ENCODE measurements at regions not wholly inside any gene's neighbourhood (a gene's known extent, or its start where the extent isn't known, plus 50 kb on each side); places are given as distances from the start of the nearest gene placed in this dataset.

DNA sequence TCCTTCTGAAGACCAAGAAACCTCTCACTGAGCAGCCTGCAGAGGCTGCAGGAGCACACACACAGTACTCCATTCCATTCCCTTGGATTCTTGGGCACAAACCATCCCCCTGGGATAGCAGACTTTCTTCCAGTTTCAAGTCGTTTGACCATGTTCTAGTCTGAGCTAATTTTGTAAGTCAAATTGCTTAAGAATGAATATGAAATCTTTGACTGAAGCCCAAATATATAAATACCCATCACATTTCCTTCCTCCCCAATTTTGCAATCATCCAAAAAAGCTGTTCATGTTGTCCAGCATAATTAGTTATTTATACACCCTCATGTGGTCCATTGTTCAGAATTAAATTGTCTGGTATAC is 231.2 kb upstream of the TPRG1 start:
- DNase-seq (ENCODE audit: low read depth): no peak

DNA sequence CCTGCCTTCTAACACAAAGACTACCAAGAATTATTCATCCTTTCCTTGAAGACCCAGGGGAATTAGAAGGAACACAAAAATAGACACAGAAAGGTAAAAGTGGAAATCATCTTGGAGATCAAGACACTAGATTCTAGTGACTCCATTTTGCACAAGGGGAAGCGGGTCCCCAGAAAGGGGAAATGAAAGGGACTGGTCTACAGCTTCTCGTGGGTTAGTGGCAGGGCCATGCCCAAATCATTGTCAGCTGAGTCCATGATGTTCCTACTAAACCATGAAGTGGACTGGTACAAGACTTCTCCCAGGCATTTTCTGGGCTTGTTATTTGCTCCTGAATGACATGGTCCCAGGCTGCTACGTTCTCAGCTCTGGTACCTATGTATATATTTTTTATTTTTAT is 230.7 kb upstream of the TPRG1 start:
- no peak for DNase-seq (ENCODE audit: low read depth)

DNA sequence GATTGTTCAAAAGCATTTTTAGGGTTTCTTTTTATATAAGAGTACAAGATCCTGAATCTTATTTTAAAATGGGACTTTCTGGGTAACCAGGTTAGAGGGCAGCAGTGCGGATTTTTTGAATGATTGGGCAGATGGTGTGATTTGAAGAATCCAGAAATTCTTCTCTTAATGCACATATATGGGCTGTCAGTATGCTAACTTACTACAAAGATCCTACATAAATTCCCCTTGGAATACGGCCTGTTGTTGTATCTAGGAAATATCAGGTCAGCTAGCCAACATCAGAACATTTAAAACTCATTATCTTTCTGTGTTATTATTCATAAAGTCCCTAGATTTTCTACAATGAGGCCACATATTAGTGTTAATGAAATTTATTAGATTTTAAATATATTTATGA is 229.6 kb upstream of the TPRG1 start:
- no peak for DNase-seq (ENCODE audit: low read depth)

DNA sequence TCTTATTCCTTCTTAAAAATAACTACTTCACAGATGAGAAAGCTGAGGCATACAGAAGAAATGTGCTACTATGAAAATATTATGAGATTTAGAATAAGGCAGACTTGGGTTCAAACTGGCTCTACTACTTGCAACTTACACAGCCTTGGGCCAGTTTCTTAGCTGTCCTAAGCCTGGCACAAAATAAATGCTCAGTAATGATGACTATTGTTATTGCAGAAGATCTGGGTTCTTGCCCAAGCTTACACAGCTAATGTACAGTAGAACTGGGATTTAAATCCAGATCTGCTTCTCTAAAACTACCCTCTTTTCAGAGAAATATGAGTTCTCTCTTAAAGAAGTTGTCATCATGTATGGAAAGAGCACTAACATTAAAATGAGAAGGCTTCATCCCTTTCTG is 228.2 kb upstream of the TPRG1 start:
- no peak for DNase-seq (ENCODE audit: low read depth)

DNA sequence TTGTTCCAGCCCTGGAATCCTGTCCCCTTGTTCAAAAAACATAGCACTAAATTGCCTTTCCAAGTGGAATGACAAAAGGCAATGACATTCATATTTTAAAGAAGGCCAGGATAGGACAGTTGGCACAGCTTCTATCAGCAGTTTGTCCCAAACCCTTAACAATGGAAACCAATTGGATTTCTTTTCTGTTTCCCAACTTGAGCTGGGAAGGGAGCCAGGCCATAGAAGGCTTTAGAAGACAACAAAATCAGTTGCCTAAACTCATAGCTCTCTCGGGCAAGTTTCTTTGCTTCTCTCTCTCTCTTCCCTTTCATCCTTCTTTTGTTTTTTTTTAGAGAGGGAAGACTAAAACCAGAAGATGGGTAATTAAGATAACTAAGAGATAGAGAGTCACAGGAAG is 227.7 kb upstream of the TPRG1 start:
- no peak for DNase-seq (ENCODE audit: low read depth)

DNA sequence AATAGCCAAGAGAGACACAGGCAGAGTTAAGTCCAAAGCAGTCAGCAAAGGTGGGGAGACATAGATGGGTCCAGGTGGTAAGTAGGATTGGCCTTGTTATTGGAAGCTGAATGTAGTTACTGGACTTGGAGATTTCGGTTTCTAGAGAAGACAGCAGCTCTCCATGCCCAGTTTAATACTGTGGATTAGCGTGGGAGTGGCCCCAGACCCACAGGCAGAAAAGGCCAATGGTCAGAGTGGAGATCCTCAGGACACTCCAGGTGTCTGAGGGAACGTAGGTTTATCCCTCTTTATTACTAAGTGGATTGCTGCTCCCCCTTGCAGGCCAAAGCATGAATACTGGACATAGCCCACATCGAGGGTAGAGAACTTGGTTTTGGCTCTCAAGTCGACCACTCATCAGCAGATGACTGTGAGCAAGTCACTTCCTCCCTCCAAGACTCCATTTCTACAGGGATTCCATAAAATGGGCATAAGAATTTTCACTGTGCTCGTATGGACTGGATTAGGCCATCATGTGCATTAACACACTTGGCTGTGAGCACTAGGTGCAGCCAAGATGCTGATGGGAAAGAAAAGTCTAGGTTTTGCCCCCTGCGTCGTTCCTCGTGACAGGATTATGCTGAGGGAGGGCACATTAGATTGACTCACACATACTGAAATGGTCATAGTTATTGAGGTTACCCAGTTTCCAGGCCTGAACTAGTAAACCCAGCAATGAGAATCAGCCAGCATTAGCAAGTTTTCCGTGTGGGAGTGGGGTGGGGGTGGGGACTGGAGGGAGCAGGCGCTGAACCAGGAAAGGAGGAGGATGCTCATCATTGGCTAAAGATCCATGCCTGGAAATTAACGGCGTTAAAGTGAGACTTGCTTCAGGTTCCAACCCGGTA is 225.2 kb upstream of the TPRG1 start:
- no peak for DNase-seq (ENCODE audit: low read depth)

DNA sequence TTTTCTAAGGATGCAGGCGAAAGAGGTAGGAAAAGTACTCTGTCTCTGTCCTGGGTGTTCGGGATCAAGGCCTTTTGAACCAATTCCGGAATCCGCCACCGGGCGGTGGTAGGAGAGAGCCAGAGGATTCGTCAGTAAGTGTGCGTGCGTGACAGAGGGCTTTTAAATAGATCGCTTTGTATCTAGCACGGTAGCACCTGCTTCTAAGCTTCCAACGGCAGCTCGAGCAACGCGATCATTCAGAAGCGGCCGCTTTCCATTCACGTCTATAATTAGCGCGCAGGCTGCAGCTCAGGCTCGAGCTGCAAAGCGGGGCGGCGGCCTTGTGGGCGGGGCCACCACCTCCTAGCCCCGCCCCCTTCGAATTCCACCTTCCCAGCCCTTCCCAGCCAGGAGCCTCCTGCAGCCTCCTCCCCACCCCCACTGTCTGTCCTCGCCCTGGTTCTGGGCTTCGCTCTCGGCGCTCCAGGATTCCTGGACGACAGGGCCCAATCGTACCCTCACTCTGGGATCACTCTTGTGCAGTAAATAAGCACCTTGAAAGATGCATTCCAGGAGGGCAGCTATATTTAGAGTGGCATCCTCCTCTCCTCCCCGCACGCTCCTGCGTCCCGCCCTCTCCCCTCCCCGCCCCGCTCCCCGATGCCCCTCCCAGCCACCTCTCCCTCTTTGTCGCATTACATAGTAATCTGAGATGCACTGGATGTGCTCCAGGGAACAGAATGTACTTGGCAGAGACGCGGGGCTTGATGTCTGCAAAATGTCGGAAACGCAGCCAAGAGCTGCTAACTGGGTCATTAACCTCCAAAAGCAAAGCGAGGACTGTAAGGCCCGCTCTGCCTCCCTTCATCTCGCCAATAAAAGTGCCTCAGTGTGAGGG is 224.1 kb upstream of the TPRG1 start:
- peak; percentile 99 for DNase-seq (ENCODE audit: low read depth)

DNA sequence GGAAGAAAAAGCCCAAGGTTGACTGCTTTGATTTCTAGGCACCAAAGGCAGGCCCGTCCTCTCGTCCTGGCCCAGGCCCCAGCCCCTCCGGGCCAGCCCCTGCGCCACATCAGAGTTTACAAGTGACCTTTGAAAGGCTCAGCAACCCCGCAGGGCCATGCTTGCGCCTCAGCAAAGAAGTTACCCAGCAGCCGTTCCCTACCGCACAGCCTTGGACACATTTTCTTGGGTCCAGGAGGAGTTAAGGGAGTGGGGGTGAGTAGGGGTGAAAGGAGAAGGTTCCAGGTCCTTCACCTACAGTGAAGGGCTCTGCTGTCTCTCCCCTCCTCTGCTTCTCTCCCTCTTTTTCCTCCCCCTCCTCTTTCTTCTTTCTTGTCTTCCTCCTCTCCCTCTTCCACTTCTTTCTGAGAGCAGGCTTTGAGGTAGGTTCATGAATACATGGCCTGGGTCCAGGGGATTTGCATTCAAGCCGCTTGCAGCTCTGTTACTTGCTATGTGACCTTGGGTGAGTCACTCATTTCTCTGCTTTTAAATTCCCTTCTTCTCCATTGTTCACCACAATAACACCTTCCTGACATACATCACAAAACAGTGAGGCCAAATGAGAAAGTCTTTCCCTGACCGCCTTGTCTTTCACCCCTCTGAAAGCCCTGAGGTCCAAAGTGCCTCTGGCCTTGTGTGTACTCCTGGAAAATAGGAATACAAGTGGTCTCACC is 223.3 kb upstream of the TPRG1 start:
- DNase-seq (ENCODE audit: low read depth): peak; percentile 61

DNA sequence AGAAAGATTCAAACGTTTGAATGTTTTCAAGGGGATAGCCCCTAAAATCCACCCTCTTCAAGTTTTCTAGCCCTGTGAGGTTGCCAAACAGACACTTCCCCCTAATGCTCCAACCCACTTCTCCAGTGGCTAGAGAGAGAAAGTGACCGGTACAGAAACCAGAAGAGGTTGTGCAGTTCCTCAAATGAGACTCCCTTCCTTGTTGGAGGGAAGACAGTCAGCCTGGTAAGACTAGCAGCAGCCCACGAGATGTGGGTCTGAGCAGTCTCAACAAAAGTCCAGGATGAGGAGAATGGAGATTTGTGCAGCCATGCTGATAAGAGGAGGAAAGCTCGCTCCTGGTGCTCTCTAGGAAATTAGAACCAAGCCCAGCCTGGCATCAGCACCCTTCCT is 222.8 kb upstream of the TPRG1 start:
- DNase-seq (ENCODE audit: low read depth): no peak

DNA sequence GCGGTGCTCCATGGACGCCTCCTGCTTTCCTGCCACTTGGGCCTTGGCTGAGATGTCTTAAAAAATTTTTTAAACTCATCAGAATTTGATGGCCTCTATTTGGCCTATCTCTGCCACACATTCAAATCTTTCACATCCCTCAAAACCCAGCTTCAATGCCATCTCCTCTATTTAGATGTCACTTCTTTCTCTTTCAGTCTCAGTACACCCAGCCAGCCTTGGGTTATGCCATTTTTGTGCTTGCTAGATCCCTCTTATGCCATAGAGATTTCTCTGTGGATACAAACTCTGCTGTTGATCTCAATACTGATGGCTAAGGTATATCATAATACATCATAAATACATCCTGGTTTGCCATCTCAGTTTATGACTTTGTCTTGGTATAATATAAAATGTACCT is 222.3 kb upstream of the TPRG1 start:
- DNase-seq (ENCODE audit: low read depth): no peak

DNA sequence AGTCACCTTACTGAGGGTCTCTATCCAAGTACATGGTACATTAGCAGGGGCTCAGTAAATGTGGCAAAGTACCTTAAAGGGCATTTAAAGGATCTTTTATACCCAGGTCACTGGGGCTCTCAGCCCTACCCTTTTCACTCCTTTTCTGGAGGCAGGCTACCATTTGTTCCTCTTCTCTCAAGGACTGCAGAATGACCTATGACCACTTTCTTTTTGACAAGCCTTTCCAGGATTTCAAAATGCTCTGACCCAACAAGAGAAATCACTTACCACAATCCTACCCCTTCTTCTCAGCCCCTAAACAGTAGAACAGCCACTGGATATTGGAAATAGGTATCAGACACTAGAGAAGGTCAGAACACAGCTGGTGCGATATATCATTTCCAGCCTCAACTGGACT is 221.8 kb upstream of the TPRG1 start:
- DNase-seq (ENCODE audit: low read depth): no peak

DNA sequence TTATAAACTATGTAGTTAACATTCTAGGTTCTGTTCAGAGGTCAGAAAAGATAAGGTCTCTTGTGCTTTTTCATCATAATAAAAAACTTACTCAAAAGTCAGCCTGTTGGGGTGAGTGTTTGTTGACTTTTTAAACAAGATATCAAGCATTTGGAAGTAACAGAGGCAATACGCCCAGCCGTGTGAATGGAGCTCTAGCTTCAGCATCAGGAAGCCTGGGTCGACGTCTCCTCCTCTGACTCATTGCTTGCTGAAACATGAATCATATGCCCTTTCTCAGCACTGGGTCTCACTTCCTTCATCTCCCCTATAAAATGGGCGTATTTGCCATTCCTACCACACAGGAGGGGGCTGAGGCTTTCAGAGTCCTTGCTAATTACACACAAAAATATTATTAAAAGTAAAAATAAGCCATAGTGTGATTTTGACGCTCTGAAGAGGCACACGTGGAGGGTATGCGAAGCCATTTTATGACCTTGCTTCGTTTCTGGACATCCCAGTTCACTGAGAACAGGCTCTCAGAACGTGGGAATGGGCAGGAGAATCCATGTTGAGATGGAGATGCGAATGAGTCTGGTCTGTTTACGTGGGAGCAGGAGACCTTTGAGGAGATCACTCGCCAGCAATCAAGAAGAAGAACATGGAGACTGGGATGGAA is 220.8 kb upstream of the TPRG1 start:
- DNase-seq (ENCODE audit: low read depth): peak; percentile 79

DNA sequence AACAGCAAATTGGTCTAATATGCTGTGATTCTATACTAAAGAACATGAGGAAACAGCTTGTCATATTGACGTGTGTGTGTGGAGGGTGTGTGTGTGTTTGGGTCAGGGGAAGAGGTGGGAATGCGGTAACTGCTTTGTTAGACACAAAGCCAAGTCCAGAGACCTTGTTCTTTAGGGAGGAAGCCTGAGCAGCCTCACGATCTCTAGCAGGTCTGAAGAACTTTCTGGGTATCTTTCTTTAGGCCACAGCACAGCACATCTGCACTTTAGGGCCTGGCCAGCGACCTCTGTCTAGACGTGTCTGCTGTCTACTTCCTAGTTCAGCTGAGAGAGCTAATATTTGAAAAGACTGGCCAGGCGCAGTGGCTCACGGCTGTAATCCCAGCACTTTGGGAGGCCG is 220.0 kb upstream of the TPRG1 start:
- DNase-seq (ENCODE audit: low read depth): no peak

DNA sequence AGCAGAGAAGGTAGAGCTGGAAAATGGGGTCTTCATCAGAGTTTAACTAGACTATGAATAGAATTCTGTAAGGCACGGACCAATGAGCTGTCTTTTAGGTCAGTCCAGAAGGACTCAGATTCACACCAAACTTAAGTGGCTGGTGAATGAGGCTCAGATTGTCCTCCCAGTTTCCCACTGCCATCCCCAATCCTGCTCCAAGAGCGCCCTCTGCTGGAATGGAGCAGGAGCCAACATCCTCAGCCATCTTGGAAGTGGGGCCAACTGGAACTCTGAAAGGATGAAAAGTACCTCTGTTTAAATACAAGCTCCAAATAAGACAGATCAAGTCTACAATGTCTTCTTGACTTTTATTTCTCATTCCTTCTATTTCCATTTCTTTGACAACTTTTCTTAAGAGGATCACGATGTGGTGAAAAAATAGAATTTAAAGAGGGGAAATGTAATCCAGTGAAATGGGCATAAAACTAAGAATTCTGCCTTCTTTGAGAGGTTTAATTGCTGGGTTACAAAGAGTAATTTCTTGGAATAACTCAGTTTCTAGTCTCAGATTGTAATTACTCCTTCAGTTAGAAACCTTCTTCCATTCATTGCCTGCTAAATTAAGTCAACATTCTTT is 217.1 kb upstream of the TPRG1 start:
- DNase-seq (ENCODE audit: low read depth): peak; percentile 94

DNA sequence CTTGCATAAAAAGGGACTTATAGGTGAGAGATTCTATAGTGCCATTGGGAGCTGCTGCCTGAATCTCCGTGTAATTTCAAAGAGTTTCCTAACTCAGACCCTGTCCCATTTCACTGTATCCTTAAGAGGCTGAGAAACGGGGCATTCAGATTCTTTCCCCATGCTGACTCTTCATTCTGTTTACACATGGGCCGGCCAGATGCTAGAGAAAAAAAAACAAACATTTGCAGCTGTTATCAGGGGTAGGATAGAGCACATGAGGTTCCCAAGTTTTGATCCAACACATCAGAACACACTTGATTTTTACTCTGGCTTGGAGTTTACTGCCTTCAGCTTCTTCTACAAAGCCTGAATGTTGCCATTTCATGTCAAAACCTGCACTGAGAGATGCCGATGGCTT is 215.9 kb upstream of the TPRG1 start:
- DNase-seq (ENCODE audit: low read depth): peak; percentile 57

DNA sequence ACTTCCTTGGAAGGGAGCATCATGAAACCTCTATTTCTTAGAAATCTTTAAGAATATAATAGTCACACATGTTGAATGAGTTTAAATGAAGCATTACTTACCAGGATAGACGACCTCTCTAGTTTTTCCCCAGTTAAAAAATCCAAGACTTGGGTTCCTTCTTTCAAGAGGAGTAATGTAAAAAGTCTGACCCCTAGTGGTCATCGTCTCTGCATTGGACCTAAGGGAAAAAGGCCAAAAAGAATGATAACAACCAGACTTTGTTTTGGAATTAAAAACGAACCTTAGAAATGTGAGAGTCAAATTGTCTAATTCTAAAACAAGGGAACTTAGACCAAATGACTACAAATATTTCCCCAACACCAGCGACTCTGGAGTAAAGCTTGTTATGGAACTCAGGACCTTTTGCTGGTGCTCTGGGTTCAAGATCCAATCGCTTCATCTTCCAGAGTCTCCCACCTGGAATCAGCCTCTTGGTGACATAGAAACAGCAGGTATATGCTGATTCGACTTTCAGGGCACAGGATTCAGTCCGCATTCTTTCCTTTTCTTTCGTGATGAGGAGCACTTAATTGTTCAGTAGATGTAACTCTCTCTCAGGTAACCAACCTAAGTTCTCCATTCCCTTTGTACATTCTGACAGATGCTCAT is 214.8 kb upstream of the TPRG1 start:
- peak; percentile 76 for DNase-seq (ENCODE audit: low read depth)

DNA sequence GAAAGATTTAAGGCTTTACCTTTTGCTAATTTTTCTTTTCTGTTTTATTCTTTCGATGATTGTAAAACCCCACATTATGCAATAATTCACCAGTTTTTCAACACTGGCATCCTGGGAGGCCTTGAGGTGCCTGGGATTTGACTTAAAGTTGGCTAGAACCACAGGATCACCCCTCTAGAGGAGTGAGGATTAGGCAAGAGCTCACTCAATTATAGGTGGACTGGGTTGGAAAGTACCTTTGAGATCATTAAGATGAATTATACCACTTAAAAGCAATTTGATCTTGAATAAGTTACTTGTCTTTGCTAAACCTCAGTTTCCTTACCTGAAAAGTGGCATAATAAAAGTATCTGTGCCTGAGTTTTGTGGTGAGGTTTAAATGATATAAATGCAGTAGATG is 212.8 kb upstream of the TPRG1 start:
- DNase-seq (ENCODE audit: low read depth): no peak

DNA sequence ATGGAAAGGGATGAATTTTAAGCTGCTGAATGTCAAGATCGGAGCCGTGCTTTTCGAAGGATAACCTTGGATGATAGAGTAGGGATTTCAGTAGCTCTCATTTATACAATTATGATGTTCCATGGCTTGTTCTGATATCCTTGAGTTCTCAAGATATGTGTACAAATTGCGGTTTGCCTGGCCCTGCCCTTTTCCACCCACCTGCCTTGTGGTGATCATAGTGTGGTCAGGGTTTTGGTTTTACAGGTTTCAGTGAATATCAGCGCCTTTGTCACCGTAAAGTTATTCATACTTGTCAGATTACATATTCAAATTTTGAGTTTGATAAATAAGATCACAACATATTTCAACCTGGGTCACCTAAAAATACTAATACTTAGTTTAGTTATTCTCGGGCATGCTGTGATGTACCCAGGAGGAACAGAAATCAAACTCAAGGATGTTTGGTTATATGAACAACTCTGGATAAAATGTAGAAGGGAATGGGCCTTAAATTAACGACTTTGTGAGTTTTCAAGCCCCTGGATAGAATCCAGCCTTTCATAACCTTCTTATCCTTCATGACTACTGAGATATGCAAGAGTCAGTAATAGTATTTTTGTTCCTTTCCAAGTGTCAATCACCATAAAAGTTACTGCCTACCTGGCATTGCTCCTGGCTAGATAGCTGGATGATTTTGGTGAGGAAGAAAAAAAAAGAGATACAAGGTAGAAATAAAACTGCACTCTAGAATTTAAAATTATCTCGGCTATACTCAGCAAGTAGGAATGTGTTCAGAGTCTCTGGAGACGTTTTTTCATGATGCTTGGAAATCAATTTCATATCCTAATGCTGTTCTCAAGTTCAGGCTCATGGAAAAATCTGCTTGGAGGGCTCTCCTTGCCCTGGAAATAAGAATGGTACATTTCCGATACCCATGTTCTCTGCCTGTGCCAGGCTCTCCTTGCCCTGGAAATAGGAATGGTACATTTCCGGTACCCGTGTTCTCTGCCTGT is 209.2 kb upstream of the TPRG1 start:
- DNase-seq (ENCODE audit: low read depth): no peak

DNA sequence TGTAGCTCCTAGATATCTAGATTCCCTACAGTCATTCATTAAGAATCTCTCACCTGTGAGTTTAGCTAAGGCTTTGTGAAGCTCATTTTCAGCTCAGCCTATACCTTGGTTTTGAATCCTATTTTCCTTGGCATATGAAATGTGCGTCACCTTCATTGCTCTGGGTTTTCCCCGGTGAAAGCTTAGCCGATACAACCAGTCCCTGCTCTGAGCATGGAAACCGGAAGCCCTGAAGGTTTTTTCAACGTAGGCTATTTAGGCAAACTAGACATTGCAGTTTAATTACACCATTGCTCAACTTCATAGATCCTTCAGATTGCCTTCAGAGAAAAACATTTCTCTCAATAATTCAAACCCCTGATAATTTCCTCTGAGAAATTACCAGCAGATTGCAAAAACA is 206.8 kb upstream of the TPRG1 start:
- DNase-seq (ENCODE audit: low read depth): no peak

All from myocyte (in vitro differentiated cells).